SKM-1 (cell line): ENCODE measurements at regions not wholly inside any gene's neighbourhood (a gene's known extent, or its start where the extent isn't known, plus 50 kb on each side); places are given as distances from the start of the nearest gene placed in this dataset.
"Not testable (repeated sequence)": the region's sequence is repeated elsewhere in the genome, so short reads cannot be mapped to it uniquely, and the experiment has no call there.

Experiments used
- DNase-seq: peaks from one replicate; lab custom pipeline; 2025; ENCODE audit not compliant: unreplicated experiment; lab: John Stamatoyannopoulos, UW

- DNase-seq: no peak
These were observed 50.4 kb upstream of the ARHGEF7 start for GRCh38 chr13:111064661-111065060.

GRCh38 chr13:111062966-111063365 is 52.1 kb upstream of the ARHGEF7 start:
- DNase-seq: no peak

GRCh38 chr13:111062305-111062704 is 52.8 kb upstream of the ARHGEF7 start:
- DNase-seq: no peak

- DNase-seq: no peak
These were observed 53.6 kb upstream of the ARHGEF7 start for GRCh38 chr13:111061358-111062045.

- DNase-seq: no peak
These were observed 54.7 kb upstream of the ARHGEF7 start for GRCh38 chr13:111060237-111060919.

GRCh38 chr13:111058796-111059506 is 56.2 kb upstream of the ARHGEF7 start:
- no peak for DNase-seq

- not testable (repeated sequence) for DNase-seq
These were observed 56.8 kb upstream of the ARHGEF7 start for GRCh38 chr13:111058339-111058738.

GRCh38 chr13:111051726-111052232 is 63.3 kb upstream of the ARHGEF7 start:
- DNase-seq: not testable (repeated sequence)

GRCh38 chr13:111051041-111051725 is 63.9 kb upstream of the ARHGEF7 start:
- no peak for DNase-seq

GRCh38 chr13:111050539-111050879 is 64.6 kb upstream of the ARHGEF7 start:
- no peak for DNase-seq

- peak; percentile 14 for DNase-seq
These were observed 65.1 kb upstream of the ARHGEF7 start for GRCh38 chr13:111049791-111050538.

GRCh38 chr13:111048387-111048786 is 66.7 kb upstream of the ARHGEF7 start:
- DNase-seq: no peak

- DNase-seq: no peak
These were observed 67.8 kb upstream of the ARHGEF7 start for GRCh38 chr13:111047326-111047725.

GRCh38 chr13:111046590-111047141 is 68.4 kb upstream of the ARHGEF7 start:
- DNase-seq: no peak

GRCh38 chr13:111045170-111045569 is 69.9 kb upstream of the ARHGEF7 start:
- DNase-seq: no peak

GRCh38 chr13:111044087-111044830 is 70.9 kb upstream of the ARHGEF7 start:
- no peak for DNase-seq

GRCh38 chr13:111043575-111043982 is 71.5 kb upstream of the ARHGEF7 start:
- no peak for DNase-seq

- DNase-seq: no peak
These were observed 72.4 kb upstream of the ARHGEF7 start for GRCh38 chr13:111042661-111043226.

- no peak for DNase-seq
These were observed 74.3 kb upstream of the ARHGEF7 start for GRCh38 chr13:111040830-111041229.
